NCI-H69 (cell line): ENCODE measurements at regions not wholly inside any gene's neighbourhood (a gene's known extent, or its start where the extent isn't known, plus 50 kb on each side); places are given as distances from the start of the nearest gene placed in this dataset.
A peak's percentile ranks its signal among the peaks of the same experiment; 100 is the strongest.

Experiments
- DNase-seq: peaks from one replicate; lab custom pipeline; 2025; lab: John Stamatoyannopoulos, UW

DNA sequence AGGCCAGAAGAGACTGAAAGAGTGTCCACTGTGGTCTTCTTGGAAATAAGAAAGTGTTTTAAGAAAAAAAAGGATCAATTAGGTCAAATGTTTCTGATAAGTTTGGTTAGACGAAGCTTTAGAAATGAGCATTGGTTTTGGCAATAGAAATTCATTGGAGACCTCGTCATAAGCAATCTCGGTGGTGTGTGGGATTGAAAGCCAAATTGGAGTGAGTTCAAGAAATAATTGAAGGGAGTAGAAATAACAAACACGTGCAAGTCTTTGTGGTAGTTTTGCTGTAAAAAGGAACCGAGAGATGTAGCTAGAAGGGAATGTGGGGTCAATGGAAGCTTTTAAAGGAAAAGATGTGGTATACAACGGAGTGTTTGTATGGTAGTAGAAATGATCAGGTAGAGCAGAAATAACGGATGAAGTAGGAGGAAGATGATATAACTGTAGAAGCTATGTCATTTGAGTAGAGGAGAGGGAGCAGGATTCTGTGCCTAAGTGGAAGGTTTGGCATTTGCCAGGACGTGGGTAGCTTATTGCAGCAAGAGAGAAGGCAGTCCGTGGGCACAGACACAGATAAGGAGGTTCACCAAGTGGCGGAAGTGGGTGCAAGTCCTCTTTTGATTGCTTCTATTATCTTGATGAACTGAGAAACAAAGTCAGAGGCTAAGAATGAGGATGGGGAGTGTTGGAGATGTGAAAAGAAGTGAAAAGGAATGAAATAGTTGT, 146.2 kb downstream of the DACT1 start:
- no peak for DNase-seq

- no peak for DNase-seq
Observed at GRCh38 chr14:58784931-58785330, 147.2 kb downstream of the DACT1 start.

DNA sequence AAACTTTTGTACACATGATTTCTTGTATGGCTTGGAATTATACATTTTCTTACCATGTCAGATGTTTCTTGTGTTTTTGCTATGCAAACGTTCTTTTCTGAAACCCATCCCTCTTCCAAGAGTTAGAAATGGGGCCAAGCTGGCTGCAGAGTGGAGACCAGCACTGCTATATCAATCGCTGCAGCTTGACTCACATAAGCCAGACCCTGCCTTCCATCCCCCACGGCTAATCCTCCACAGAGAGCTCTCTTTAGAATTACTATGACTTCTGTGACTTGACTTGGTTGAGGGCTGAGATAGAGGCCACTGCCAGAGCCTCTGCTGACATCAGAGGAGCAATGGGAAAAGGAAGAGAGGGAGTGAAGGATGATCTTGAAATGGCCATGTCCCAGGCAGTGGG, 147.9 kb downstream of the DACT1 start:
- DNase-seq, result no peak

GRCh38 chr14:58787592-58787991, 149.8 kb downstream of the DACT1 start:
- DNase-seq, result no peak

- DNase-seq, result no peak
Observed at GRCh38 chr14:58788655-58789503, 151.1 kb downstream of the DACT1 start.

GRCh38 chr14:58789736-58790135, 152.0 kb downstream of the DACT1 start:
- no peak for DNase-seq

DNA sequence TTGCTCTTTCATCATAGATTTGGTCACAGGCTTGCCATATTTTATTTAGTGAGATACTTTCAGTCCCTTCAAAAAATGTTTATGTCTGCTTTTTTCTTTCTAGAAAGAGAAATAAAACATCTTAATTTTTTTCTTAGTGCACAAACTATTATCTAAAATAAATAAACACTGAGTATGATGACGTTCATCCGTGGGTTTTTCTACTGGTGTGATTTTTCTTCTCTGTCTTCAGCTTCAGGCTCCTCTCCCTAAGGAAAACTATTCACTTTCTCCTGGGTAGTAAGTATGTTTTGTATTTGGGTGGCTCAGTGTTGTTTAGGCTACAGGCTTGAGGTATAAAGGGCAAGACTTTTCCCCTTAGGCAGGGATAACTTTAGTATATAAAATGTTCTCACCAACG, 154.7 kb downstream of the DACT1 start:
- no peak for DNase-seq

DNA sequence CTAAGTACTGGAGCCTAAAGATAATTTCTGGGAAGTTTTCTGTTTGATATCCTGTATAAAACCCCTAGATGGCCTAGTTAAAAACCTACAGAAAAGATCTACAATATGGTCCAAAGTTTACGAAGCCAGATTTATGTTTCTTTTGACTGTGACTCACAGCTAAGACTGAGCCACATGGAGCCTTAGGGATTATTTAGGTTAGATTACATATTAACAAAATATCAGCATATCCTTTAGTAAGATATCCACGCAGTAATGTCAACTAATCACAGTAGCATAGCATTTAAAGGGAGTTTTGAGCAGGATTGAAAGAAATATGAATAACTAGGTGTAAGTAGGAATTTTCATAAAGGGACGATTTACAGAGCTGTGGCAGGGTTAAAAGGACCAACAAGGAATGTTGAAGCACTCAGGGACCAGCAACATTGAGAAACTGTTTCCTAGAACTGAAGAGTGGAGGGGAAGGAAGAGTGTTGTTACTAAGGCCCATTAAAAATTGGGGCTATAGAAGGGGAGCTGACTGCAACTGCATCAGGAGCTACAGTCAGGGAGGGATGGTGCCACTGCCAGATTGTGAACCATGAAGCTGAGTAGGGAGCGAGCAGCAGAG, 155.5 kb downstream of the DACT1 start:
- DNase-seq, result no peak

DNA sequence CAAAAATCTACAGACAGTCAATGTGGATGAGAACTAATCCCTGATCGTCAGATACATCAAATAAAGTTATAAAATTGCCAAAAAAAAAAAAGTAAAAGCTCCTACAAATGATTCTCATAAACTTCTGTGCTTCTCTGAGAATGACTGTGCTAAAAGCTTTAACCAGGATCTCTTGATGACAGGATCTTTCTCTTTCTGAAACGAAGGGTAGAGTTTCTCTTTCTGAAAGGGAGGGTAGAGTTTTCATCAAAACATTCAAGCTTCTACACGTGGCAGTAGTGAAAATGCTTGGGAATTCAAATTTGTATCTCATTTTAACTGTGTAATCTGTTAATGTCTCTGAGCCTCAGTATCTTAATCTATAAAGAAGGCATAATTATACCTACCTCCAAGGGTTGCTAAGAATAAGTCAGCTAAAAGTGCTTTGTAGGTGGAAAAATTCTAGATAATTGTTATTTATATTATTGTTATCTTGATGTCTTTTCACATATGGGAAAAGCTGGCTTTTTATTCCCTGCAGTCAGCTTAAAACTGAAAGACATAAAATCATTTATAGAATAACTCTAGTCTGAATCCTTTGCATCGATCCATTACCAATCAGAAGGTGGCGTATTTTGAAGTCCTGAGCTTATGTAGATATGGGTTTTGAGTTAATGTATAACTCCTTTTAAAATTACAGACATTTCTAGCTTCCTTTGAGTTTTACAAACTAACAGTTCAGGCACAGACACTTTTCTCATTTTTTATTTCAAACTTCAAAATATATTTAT, 157.4 kb downstream of the DACT1 start:
- DNase-seq, result no peak

- DNase-seq, result no peak
Observed at GRCh38 chr14:58796242-58797009, 158.7 kb downstream of the DACT1 start.

DNA sequence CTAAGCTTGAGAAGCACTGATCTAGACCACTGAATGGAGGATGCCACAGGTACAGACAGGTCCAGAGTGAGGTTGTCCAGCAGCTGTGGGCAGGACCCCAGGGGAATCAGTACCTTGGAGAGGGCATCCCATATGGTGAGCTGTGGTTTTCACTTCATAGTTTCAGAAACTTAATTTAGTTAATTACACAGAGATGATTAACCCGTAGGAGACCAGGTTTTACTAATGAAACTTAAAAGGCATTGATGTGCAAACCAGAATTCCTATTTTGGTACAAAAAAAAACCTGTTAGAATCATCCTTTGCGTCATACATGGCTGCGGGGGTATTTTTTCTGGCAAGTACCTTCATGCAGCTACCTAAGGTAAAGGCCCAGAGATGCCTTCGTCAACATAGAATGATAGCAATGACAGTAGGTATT, 159.3 kb downstream of the DACT1 start:
- no peak for DNase-seq

- DNase-seq, result no peak
Observed at GRCh38 chr14:58798173-58798572, 160.4 kb downstream of the DACT1 start.

DNA sequence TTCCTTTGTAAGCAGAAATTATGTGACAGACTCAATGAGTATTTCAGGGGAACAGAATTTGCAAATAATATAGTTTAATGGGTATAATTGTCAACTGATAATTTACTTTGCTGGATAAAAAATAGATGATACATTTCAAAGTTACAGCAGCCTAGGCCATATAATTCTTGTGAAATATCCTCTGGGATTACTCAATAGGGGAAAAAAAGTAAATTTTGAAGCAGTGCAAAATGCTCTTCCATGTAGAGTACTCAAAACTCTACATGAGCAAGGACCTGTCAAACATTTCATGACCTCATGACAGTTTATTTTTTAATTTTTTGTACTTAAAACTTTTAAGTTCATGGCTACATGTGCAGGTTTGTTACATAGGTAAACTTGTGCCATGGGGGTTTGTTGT, 163.3 kb downstream of the DACT1 start:
- no peak for DNase-seq

- peak; percentile 74 for DNase-seq
Observed at GRCh38 chr14:58805057-58805456, 167.3 kb downstream of the DACT1 start.

DNA sequence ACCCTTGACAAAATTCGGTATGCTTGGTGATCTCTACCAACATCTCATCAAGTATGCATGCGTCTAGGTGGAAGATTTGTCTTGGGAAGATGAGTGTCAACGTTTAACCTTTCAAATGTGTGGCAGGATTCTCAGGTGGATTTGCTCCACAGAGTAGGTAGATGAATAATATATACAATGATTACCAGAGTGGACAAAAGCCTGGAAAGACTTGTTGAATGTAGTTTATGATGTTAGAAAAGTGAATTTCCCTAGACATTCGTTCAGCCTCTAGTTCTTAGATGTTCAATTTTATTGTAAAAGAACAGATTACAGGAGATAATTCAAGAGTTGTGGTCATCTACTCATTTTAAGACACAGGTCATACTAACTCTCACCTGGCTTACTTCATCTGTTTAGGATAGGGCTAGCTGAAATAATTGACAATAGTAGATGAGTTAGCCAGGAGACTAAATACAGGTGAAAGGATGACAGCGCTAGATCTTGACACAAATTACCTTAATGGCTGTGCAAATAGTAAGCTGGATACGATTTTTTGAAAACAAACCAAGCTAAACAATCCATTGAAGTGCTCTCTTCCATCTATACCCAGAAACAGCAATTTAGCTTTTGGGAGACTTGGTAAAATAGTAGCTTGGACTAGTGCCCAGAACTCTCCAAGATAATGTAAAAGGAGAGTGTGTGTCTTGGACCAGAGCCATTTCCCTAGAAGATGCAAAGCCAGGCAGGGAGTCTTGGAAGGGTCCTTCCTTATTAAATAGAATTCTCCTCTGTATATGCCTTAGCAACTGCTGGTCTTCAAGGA, 168.0 kb downstream of the DACT1 start:
- peak; percentile 100 for DNase-seq

GRCh38 chr14:58807191-58807590, 169.4 kb downstream of the DACT1 start:
- peak; percentile 49 for DNase-seq

DNA sequence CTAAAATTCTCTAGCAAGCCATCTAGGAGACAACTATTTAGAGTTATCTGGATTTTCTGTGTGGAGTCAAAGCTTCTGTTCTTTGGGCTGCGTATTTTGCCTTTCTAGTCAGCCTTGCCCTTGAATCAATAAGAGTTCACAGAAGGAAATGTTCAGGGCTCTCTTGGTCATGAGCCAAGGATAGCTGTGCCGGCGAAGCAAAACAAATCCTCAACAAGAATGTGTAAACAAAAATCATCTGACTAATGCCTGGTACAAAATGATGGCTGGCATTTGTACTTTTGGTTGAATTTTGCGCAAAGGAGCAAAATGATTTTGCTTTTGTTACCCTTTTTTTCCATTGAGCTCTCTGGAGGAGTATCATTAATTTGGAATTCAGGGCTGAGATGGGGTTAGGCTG, 171.1 kb downstream of the DACT1 start:
- peak; percentile 91 for DNase-seq

DNA sequence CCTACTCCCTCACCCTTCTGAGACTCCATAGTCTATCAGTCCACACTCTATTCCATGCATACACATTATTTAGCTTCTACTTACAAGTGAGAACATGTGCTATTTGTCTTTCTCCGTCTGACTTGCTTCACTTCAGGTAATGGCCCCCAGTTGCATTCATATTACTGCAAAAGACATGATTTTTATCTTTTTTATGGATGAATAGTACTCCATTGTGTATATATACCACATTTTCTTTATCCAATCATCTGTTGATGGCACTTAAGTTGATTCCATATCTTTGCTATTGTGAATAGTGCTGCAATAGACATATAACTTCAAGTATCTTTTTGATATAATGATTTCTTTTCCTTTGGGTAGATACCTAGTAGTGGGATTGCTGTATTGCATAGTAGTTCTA, 171.8 kb downstream of the DACT1 start:
- no peak for DNase-seq

DNA sequence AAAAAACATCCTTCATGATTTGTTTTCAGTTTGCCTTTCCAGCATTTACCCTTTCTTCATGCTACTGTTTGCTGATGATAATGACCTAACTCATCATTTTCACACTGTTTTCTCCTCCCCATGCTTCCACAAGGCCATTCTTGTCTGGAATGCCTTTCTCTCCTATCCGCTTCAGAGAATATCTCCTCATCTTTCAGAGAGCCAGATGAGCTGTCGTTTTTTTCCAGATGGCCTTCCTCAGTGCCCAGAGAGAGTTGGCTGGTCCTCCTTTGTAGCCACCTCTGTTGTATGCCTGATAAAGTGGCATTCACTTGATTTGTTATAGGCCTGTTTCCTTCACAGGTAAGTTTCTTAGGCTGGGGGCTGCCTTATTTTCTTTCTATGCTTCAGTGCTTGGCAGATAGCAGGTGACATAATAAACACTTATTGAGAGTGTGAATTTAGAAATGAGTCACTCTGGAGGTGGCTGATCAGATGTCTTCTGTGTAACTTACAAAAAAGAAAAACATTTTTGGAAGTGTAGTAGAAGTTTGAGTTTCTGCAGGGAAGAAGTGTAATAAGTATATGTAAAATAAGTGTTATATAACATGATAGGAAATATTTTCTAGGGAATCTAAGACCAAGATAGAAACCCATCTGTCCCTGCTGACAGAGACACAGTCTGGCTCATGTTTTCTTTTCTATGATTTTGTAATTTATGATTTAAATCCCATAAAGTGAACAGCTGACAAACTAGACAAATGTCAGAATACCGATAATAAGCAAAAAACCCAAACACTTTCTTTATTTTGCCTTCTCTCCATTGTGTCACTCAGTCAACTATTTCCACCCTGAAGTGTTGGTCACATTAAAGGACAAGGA, 174.5 kb downstream of the DACT1 start:
- peak; percentile 84 for DNase-seq

GRCh38 chr14:58813745-58814144, 176.0 kb downstream of the DACT1 start:
- DNase-seq, result peak; percentile 43
